Lung (tissue), 11 donors: ENCODE measurements at regions not wholly inside any gene's neighbourhood (a gene's known extent, or its start where the extent isn't known, plus 50 kb on each side); places are given as distances from the start of the nearest gene placed in this dataset.

ENCODE experiments used
- ATAC-seq: fragments of 200-7000 bp; cut with Tn5 transposase; one replicate; pipeline ENCODE4 v1.9.1; 2020; ENCODE audit warnings: moderate number of reproducible peaks; ENCODE audit not compliant: insufficient read depth, low FRiP score
- DNase-seq, 3 donors: peaks; one replicate each; pipeline ENCODE4 v3.0.0-alpha.2; 2013 to 2017
- H3K27ac ChIP-seq, 2 donors: one replicate each; pipeline ENCODE4 v1.5.1; 2013; ENCODE audit warnings: mild to moderate bottlenecking in 2 of 2, moderate library complexity in 2 of 2, control low read depth in 1 of 2, inconsistent platforms in 1 of 2, low read depth in 1 of 2, low read length in 1 of 2
- H3K27me3 ChIP-seq, 3 donors: one replicate each; pipeline ENCODE4 v1.5.1; 2013; ENCODE audit warnings: low read length in 2 of 3; ENCODE audit not compliant: control insufficient read depth in 3 of 3, insufficient read depth in 3 of 3
- H3K36me3 ChIP-seq, 4 donors: one replicate each; pipeline ENCODE4 v1.5.1; 2013; ENCODE audit warnings: low read length in 4 of 4, mild to moderate bottlenecking in 1 of 4, moderate library complexity in 1 of 4; ENCODE audit not compliant: control insufficient read depth in 4 of 4, insufficient read depth in 4 of 4
- H3K4me1 ChIP-seq, 5 donors: one replicate each; pipeline ENCODE4 v1.5.1; 2013; ENCODE audit warnings: low read length in 5 of 5, mild to moderate bottlenecking in 2 of 5, moderate library complexity in 1 of 5; ENCODE audit not compliant: control insufficient read depth in 5 of 5, insufficient read depth in 5 of 5
- H3K4me3 ChIP-seq: one replicate; pipeline ENCODE4 v1.5.1; 2013; ENCODE audit warnings: mild to moderate bottlenecking, control low read depth, moderate library complexity
- H3K9ac ChIP-seq, 2 donors: one replicate each; pipeline ENCODE4 v1.5.1; 2013; ENCODE audit warnings: low read length in 2 of 2, control low read depth in 1 of 2; ENCODE audit not compliant: insufficient read depth in 1 of 2
- H3K9me3 ChIP-seq, 4 donors: one replicate each; pipeline ENCODE4 v1.5.1; 2013; ENCODE audit warnings: low read length in 3 of 4, mild to moderate bottlenecking in 1 of 4, moderate library complexity in 1 of 4; ENCODE audit not compliant: control insufficient read depth in 4 of 4, insufficient read depth in 3 of 4
- CTCF ChIP-seq: IDR thresholded peaks from 2 replicates; pipeline ENCODE4 v1.5.1; 2012; ENCODE audit warnings: mild to moderate bottlenecking; ENCODE audit errors: control extremely low read depth, extremely low read depth
- WGBS, 2 donors: extraction: QIAGEN DNeasy Blood & Tissue Kit; methylation state at CpG; one replicate each; pipeline ENCODE4 v1.1.7; 2013; 5-methylcytosine and 5-hydroxymethylcytosine counted together
- donor health status: control.
- donor health status: control.
- donor health status: Bipolar disorder and iron deficiency.
- donor health status: healthy.
- donor health status: DM: yes; HTN: yes; CAD: no.

DNA sequence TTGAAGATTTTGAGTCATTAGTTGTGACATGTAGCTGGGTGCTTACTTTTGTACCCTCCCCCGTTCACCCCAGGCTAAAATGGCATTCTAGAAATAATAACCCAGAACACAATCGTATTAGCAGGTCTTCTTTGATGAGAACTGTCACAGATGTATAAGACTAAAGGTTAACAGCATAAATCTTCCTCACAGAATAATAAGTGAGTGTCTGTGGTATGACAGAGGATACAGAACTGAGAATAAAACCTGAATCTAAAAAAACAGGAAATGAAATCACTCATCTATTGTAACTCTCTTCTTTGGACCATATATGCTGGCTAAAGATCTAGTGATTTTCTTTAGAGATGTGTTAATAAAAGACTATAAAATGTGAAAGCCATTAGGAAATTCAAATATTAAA is 746.6 kb downstream of the LRFN5 start:
- Histone ChIP-seq H3K9ac (no peak overlapping the region), H3K4me3 (no peak overlapping the region), H3K9me3 (no peaks in the 10 kb centered on the region), H3K4me1 (no peaks in the 10 kb centered on the region), H3K27ac (no peak overlapping the region), H3K27me3 (no peaks in the 10 kb centered on the region), H3K36me3 (no peaks in the 10 kb centered on the region)
- DNase-seq (no peak), ATAC-seq (no peak)
- TF ChIP-seq CTCF, result no peak
- WGBS, 2 donors, result 67 to 80% methylated on average over 2 of the region's 2 CpGs

- Histone ChIP-seq H3K4me1 (no peaks in the 10 kb centered on the region), H3K9ac (no peak overlapping the region)
- 36 to 82% methylated on average over 1 of the region's 1 CpG for WGBS, 2 donors
These were observed 729.2 kb downstream of the LRFN5 start for GRCh38 chr14:42335918-42336317.

DNA sequence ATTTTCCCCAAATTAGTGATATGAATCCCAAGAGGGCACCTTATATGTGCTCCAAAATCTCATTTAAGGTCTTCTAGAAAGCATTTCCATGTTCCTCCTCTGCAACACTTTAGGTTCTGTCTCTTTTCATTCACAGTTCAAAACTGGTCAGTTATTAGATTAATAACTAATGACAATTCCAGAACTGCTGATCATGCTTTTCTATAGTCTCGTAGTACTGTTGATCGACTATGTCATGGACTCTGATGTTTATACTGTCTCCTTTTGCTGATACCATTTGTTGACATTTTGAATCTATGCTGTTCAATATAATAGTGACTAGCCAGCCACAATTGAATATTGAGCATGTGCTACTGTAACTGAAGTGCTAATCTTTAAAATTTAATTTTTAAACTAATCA is 728.3 kb downstream of the LRFN5 start:
- 85 to 89% methylated on average over 2 of the region's 2 CpGs for WGBS, 2 donors
- H3K27me3 ChIP-seq, result no peaks in the 10 kb centered on the region
- no peaks in the 10 kb centered on the region for H3K9me3 ChIP-seq
- no peak for ATAC-seq
- DNase-seq, result no peak
- H3K4me3 ChIP-seq, result no peak overlapping the region
- H3K9ac ChIP-seq, result no peak overlapping the region
- no peaks in the 10 kb centered on the region for H3K36me3 ChIP-seq
- no peak for TF ChIP-seq CTCF
- H3K27ac ChIP-seq, result no peak overlapping the region
- no peaks in the 10 kb centered on the region for H3K4me1 ChIP-seq

More at GRCh38 chr14:42335918-42336317, 729.2 kb downstream of the LRFN5 start:
- no peak overlapping the region for H3K27ac ChIP-seq
- no peaks in the 10 kb centered on the region for H3K36me3 ChIP-seq
- TF ChIP-seq CTCF, result no peak
- H3K4me3 ChIP-seq, result no peak overlapping the region
- DNase-seq, result no peak
- ATAC-seq, result no peak
- no peaks in the 10 kb centered on the region for H3K9me3 ChIP-seq
- no peaks in the 10 kb centered on the region for H3K27me3 ChIP-seq

- DNase-seq (no peak), ATAC-seq (no peak)
- H3K9ac ChIP-seq, result no peak overlapping the region
- no peak overlapping the region for H3K4me3 ChIP-seq
- no peaks in the 10 kb centered on the region for H3K36me3 ChIP-seq
- 59 to 71% methylated on average over 1 of the region's 1 CpG for WGBS, 2 donors
- H3K4me1 ChIP-seq, result no peaks in the 10 kb centered on the region
- no peaks in the 10 kb centered on the region for H3K27me3 ChIP-seq
- peak overlapping the region in 1 of 2 donors; percentile 2 for H3K27ac ChIP-seq
- no peak for TF ChIP-seq CTCF
- H3K9me3 ChIP-seq, result peaks cover 0 to 3% (median 0%) of the 10 kb centered on the region in 4 donors
These were observed 716.8 kb downstream of the LRFN5 start for GRCh38 chr14:42323426-42323825.
